GM20431 (cell line): ENCODE measurements at regions not wholly inside any gene's neighbourhood (a gene's known extent, or its start where the extent isn't known, plus 50 kb on each side); places are given as distances from the start of the nearest gene placed in this dataset.
"Not testable (repeated sequence)": the region's sequence is repeated elsewhere in the genome, so short reads cannot be mapped to it uniquely, and the experiment has no call there.

ENCODE experiments used
- in situ Hi-C: fragments of 300-500 bp; cut with MseI, MboI; formaldehyde crosslinking; loops from one replicate; pipeline ENCODE4 v1.15.0; 2020; ENCODE audit warnings: low sequenced_read_pairs; ENCODE audit not compliant: unreplicated experiment

DNA sequence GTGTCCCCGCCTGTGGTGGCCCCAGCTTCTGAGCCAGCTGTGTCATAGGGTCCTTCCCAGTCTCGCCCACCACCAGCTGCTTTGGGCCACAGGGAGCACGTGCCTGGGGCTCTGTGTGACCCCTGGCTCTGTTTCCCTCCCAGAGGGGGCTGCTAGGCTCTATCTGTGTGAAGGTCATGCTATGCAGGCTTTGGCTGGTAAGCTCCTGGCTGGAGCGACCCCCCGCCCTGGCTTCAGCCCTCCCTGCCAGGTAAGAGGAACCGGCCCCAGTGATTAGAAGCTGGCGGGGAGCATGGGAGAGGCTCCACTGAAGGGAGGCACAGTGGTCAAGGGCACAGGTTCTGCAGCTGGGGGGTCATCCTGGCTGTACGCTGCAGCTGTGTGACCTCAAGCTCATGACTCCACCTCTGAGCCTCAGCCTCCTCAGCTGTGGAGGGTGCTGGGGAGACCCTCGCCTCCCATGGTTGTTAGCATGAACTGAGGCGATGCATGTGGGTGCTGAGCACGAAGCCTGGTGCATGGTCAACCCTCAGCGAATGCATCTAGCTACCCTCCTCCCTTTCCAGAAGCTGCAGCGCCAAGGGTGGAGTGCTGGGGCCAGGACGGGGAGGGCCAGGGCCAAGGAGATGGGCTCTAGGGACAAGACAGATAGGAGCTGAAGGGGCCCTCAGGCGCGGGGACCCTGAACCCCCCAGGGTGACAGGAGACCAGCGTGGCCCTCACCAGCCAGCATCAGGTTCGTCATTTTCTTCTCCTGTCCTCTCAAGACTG is 163.8 kb upstream of the MVB12B start:
- in situ Hi-C loops: no loop called here

DNA sequence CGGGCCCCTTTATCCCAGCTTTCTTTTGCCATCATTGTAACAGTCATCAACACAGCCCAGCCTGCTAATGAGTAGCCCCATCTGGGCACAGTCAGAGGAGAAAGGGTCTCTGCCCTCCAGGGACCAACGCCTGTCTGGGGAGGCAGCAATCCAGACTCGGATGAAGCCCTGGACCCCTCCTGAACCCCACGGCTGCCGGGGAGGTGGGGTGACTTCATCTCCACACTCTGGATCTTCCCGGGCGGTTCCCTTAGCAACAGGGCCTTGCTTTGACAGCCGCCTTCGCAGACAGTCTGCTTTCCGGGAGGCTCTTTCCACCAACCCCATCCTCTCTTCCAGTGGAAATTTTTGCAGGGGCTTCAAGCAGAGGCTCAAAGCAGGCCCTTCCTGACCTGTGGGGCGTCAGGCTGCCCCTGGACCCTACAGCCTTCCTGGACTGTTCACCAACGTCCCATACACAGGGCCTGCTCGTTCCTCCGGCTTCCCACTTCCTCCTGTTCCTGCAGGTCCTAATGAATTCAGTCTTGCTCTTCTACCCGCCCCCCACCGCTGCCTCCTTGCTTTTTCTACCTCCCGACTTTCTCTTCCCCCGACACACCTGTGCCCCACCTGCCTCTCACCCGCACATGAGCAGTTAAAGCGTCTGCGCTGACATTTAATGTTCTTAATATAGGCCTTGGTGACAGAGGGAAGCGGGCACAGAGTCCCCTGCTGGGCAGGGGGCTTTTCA is 161.7 kb upstream of the MVB12B start:
- in situ Hi-C loops: no loop called here

DNA sequence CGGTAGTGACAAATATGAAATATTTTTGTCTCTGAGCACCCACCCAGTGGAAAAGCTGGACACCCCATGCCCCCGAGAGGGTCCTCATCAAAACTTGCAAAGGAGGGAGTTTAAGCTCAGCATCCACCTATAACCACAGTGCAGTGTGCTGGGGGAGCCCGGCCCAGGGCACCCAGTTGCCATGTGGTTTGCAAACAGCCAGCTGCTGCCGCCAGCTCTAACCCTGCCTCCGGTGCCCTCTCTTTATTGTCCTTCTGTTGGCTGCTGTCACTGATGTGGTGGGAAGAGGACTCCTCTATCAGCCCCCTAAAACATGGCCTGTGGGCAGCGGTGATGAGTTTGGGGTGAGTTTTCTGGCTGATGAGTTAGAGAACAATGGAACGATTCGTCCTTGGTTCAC is 160.9 kb upstream of the MVB12B start:
- in situ Hi-C loops: no loop called here

DNA sequence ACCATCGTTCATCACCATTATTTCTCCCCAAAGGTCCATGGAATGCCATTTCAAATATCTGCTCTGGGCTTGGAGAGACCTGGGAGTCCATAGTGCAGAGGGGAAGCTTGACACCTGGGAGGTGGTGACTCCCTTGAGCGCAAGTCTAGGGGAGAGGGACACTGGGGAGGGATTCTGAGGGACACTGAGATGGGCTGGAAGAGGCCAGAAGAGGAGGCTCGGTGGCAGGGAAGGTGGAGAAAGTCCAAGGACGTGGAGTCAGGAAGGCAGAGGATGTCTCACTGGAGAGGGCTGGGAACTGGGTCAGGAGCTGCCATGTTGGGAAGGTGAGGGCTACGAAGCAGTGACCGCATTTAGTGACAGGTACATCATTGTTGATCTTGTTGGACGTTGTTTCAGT is 160.3 kb upstream of the MVB12B start:
- in situ Hi-C loops: no loop called here

DNA sequence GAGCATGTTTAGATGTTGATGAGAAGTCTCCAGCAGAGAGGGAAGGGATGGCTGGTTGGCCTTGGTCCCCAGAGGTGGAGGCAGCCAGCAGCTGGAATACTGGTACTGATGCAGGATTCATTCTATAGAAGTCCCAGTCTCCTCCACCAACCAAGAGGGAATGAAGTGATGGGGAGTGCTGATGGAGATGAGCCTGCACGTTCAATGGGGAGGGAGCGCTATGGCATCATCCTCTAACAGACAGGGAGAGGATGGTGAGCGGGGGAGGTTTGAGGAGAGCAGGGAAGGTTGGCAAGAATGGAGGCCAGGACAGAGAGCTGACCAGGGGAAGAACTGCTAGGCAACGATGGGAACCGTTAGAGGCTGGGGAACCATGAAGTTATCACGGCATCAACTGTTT is 159.8 kb upstream of the MVB12B start:
- in situ Hi-C loops: no loop called here

DNA sequence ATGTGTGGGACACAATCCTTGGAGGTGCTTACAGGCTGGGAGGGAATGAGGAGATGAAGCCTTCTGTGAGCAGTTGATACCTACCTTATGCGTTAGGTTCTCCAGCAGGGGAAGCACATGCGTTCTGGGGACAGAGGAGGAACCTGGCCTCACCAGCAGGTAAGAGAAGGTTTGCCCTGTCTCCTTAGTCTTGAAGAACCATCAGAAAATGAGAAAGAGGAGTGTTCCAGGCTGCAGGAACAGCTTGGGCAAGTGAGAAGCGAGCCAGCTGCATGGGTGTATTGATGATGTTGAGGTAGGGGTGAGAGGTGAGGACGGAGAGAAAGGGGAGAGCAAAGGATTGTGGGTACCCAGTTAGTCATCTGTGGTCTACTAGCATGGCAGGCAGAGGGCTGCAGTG is 156.9 kb upstream of the MVB12B start:
- in situ Hi-C loops: no loop called here

DNA sequence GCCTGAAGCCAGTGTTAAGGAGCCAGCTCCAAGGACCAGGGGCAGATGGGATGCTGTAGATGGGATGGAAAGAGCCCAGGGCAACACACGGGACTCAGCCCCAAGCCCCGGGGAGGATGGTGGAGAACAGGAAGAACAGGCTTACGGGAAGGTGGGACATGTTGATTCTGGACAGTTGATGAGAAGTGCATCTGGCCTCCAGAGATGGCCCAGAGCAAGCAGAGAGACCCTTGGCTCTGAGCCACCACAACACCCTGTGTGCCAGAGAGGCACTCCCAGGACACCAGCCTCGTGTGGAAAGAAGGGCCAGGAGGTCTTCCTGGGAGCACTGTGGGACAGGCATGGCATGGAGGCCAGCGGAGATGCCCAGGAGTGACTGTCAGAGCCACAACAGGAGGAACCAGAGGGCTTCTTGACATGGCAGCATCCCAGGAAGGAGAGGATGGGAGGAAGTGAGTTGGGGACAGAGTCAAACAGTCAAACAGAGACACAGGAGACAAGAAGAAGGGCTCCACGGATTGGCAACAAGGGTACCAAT is 156.3 kb upstream of the MVB12B start:
- in situ Hi-C loops: no loop called here

DNA sequence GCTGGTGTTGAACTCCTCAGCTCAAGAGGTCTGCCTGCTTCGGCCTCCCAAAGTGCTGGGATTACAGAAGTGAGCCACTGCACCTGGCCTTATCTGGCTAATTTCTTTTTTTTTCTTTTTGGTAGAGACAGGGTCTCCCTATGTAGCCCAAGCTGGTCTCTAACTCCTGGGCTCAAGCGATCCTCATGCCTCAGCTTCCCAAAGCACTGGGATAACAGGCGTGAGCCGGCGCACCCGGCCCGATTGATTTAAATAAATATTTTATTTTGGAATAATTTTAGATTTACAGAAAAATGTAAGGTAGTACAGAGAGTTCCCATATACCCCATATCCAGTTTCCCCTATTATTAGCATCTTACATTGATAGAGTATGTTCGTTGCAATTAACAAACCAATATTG is 155.0 kb upstream of the MVB12B start:
- in situ Hi-C loops: no loop called here

DNA sequence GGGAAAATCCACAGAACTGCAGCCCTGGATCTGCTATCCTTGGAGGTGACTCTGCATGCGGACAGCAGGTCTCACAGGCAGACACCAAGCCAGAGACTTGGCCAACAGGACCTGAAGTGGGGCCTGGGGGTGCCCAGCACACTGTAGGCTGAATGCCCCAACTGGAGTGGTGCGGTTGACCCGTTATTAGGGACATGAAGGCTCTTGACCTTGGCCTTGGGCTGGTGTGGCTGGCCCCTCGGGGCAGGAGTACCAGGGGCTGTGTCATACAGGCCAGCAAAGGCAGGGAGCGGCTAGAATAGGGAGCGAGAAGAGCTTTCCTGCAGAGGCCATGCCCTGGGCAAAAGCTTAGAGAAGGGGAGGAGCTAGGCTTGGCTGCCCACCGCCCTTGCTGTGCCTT is 153.2 kb upstream of the MVB12B start:
- in situ Hi-C loops: no loop called here

DNA sequence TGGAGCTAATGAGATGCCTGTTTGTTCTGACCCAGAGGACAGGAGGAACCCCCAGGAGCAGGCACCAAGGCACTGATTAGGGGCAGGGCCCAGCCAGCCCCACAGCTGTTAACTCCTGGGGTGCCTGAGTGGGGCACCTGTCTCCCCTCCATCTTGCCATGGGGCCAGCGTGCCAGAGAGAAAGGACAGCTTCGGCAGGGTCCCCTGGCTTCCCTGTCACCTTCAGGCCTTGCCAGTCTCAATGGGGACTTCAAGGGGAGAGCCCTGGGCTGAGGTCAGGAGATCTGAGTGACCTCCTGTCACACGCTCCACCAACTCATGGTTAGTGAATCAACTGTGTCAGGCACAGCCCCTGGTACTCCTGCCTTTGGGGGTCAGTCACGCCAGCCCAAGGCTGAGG is 152.7 kb upstream of the MVB12B start:
- in situ Hi-C loops: no loop called here

DNA sequence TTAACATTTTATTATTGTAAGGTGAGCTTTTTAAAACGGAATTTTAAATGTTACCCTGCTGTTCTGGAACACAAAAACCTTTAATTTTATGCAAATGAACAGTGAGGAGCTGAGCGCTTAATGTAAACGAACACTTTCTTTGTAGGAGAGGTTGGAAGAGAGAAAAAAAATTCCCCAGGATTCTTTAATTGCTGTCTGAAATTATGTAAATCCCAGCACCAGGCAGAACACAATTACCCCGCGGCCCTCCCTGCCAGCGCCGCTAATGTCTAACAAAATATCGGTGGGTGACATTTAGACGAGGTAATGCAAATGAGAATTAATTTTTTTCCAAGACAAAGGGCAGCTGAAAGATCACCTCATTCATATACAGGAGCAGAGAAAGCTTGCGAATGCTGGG is 143.4 kb upstream of the MVB12B start:
- in situ Hi-C loops: no loop called here

DNA sequence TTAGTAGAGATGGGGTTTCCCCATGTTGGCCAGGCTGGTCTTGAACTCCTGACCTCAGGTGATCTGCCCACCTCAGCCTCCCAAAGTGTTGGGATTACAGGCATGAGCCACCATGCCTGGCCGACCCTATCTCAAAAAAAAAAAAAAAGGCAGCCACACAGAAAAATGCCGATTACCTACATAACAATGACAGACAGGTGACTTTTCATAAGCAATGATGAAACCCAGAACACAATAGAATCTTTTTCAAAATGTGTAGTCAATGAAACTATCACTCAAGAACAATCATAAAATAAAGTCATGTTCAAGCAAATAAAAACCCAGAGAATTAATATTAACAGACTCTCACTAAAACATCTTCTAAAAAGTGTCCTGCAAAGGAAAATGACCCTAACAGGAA is 135.6 kb upstream of the MVB12B start:
- in situ Hi-C loops: not testable (repeated sequence)

DNA sequence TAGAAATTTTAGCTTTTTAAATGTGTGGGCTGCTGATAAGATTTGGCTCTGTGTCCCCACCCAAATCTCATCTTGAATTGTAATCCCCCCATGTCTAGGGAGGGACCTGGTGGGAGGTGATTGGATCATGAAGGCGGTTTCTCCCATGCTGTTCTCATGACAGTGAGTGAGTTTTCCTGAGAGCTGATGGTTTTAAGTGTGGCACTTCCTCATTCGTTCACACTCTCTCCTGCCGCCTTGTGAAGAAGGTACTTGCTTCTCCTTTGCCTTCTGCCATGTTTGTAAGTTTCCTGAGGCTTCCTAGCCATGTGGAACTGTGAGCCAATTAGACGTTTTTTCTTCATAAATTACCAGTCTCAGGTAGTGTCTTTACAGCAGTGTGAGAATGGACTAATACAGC is 127.8 kb upstream of the MVB12B start:
- in situ Hi-C loops: no loop called here

DNA sequence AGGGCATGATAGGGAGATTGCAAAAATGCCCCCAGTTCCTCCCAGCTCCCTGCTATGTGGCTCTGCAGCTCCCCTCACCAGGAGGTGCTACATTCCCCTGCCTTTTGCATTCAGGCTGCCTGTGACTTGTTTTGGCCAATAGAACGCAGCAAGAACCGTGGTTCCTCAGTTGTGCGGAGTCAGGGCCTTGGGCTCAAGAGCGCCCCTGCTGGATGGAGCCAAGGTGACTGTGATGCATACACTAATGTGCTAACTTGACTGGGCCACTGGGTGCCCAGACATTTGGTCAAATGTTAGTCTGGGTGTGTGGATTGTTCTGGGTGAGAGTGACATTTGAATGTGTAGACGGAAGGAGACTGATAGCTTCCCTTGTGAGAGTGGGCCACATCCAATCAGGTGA is 123.3 kb upstream of the MVB12B start:
- in situ Hi-C loops: no loop called here

DNA sequence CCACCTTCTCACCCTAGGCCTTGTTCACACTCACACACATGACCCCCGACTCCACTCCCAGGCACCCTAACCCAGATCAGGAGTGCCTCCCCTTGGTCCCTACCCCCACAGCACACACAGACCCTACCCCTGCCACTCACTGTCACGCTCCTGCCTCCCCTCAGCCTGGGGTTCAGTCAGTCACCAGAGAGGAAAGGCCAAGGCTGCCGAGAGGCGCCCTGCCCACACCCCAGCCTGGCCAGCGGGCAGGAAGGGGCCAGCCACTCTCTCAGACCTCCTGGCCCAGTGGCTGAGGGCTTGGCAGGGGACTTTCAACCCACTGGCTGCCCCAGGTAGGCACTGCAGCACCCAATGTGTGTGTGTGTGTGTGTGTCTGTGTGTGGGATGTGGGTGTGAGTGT is 122.4 kb upstream of the MVB12B start:
- in situ Hi-C loops: no loop called here

DNA sequence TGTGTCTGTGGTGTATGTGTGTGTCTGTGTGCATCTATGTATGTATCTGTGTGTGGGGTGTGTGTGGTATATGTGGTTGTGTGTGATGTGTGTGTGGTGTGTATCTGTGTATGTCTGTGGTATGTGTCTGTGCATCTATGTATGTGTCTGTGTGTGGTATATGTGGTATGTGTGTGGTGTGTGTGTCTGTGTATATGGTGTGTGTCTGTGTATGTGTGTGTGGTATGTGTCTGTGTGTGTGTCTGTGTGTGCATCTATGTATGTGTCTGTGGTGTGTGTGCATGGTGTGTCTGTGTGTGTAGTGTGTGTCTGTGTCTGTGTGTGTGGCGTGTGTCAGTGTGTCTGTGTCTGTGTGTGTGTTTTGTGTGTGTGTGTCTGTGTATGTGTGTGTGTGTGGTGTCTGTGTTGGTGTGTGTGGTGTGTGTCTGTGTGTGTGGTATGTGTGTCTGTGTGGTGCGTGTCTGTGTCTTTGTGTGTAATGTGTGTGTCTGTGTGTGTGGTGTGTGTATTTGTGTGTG is 121.9 kb upstream of the MVB12B start:
- in situ Hi-C loops: no loop called here

DNA sequence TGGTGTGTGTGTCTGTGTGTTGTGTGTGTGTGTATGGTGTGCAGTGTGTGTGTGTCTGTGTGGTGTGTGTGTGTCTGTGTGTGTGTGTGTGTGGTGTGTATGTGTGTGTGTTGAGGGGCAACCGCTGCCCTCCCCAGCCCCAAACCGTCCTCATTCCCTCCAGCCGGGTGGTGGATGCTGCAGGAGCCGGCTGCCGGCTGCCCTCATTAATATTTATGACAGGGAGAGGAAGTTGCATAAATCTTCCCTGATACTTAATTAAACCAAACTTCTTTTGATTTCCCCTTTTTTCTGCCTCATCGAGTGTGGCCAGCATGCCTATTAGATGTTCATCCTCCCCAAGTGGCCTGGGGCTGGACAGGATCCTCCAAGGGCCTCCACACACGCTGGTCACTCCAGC is 121.4 kb upstream of the MVB12B start:
- in situ Hi-C loops: no loop called here

DNA sequence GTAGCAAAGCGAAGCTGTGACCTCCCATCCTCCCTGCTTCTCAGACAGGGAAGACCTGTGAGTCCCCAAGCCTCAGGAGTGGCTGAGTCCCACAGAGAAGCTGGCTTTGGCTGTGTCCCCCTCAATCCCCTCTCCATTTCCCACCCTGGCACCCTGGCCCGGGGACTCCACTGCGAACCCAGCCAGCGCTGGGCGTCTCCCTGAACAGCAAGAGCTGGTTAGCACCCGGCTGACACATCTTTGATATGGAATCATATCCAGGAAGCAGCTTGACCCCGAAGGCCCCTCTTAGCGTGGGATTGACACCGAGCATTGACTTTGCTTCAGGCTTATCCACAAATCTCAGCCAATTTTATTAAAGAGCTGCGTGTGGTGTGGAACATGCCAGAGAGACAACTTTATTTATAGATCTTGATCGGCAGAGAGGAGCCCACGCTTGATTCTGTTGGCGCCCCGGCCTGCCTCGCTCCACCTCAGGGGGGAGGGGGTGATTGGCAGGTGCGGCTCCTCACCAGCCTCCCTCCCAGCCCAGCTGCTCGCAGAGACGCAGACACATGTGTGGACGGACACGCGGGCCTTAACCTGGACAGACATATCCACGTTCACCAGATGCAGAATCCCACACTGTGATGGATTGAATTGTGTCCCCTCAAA is 120.7 kb upstream of the MVB12B start:
- in situ Hi-C loops: no loop called here

DNA sequence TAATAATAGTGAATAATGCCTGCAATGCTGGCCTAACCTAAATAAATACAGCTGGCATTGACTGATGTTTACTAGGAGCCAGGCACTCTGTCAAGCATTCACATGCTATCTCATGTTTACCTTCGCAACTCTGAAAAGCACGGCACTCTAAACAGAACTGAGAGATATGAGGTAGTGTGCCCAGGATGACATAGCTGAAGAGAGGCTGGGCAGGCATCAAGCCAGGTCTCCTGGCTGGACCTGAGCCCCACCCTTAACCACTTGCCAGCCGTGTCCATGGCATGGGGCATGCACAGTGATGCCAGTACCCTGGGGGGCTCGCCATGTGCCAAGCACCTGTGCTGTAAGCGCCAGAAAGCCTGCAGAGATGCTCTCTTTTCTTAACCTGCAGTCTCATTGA is 119.4 kb upstream of the MVB12B start:
- in situ Hi-C loops: no loop called here

DNA sequence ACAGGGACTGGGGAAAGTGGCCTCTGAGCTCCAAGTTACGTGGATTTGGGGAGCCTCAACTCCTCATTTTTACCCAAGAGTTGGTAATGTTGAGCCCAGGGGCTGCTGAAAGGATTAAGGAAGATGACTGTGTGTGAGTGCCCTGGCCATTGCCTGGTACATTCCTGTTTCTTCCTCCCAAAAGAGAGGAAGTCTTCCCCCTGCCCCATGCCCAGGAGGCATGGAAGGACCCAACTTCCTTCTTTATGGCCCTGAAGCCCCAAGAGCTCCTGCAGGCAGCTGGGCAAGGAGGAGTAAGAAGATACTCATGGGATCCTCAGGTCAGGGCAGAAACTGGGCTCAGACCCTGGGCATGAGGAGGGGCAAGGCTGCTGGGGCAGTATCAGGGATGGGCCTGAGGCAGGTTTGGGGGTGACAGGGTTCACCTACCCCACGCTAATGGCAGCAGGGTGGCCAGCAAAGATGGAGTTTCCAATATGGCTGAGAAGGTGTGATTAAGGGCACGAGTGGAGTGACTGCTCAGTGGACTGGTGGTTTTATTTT is 118.3 kb upstream of the MVB12B start:
- in situ Hi-C loops: no loop called here
